GM19035 (cell line): ENCODE measurements at regions not wholly inside any gene's neighbourhood (a gene's known extent, or its start where the extent isn't known, plus 50 kb on each side); places are given as distances from the start of the nearest gene placed in this dataset.

Experiments used
- ATAC-seq: cut with Tn5 transposase; IDR thresholded peaks from one replicate; pipeline ENCODE4 v1.9.1; 2021; ENCODE audit not compliant: unreplicated experiment

- ATAC-seq, result no peak
These were observed 98.1 kb upstream of the FER start for GRCh38 chr5:108649646-108650045.

DNA sequence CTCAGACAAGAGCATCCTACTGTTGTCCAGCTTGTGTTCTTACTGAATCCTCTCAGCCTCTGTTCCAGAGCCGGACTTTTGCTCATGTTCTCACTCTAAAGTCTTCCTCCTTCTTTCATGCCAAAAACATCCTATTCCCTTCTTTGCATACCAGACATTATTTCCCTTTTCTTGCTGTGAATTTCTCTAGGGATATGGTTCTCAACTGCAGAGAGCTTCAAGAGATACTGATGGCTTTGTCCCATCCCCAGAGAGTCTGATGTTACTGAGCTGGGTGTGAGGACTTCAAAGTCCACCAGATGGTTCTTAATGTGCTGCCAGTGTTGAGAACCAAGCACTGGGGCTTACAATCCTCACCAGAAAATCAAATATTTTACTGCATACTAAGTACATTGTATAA, 98.6 kb upstream of the FER start:
- no peak for ATAC-seq

DNA sequence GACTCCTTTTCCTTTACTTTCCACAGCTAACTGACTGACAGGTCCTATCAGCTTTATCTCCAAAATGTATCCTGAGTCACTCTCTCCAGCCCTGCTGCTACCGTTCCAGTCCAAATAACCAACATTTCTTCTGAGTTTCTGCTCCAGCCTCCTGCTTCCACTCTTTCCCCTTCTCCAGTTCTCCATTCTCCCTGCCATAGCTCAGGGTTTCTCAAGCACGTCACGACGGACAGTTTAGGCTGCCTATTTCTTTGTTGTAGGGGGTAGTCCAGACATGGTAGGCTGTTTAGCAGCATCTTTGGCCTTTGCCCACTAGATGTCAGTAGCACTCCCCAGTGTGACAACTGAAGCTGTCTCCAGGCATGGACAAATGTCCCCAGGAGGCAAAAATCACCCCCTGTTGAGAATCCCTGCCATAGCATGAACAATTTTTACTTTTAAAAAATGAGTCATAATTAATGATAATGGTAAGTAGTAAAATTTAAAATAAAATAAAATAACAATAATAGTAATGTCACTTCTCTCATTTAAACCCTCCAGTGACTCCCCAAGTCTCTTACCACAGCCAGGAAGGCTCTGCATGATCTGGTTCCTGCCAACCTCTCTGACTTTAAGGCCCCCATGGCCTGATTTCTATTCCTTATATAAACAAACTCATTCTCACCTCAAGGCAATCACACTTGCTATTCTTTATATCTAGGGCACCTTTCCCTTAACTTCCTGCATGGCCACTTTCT, 105.4 kb upstream of the FER start:
- peak; percentile 99 for ATAC-seq

- ATAC-seq, result no peak
These were observed 106.1 kb upstream of the FER start for GRCh38 chr5:108641596-108641995.

DNA sequence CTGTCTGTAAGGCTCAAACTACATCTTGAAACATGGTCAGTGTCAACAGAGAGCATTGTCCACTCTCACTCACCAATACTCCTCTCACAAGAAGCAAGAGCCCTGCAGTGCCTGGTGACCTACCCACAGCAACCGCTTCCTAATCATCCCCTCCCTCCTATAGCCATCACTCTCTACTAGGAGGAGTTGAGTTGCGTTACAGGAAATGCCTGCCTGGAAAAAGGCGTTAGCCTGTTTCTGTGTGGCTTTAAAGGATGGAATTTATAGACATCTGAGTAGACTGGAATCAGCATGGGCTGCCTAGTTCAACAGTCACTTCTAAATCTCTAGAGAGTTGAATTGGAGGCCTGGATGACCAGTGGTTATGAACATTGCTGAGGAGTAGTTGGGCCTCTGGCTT, 108.3 kb upstream of the FER start:
- ATAC-seq, result no peak

DNA sequence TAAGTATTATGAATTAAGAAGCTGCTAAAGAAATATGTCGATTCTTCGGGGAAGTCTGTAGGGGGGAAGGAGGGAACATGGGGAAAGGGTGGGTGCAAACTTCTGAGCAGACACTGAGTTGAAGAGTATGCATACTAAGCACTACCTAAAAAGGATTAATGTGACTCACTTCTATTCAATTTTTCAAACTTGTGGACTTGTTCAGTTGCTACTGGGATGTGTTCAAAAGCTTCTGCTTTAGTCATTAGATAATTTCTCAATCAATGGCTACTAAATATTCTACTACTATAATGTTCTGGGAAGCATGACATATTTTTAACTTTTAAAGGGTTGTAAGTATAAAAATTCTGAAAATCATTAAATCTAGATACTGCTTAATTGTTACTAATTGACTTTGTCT, 109.7 kb upstream of the FER start:
- ATAC-seq, result no peak

DNA sequence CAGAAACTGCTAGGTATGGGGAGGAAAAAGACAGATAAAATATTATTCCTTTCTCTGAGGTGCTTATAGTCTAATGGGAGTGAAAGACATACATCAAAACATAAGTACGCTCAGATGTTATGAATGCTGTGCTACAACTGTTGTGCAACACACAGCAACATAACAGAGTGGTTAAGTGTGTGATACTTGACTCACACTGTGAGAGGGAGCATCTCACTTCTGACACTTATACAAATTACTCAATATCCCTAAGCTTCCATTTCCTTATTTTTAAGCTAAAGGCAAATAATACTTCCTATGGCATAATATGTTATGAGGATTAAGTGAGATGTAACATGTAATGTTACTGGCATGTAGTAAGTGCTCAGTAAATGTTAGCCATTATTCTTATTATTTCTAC, 110.6 kb upstream of the FER start:
- no peak for ATAC-seq

DNA sequence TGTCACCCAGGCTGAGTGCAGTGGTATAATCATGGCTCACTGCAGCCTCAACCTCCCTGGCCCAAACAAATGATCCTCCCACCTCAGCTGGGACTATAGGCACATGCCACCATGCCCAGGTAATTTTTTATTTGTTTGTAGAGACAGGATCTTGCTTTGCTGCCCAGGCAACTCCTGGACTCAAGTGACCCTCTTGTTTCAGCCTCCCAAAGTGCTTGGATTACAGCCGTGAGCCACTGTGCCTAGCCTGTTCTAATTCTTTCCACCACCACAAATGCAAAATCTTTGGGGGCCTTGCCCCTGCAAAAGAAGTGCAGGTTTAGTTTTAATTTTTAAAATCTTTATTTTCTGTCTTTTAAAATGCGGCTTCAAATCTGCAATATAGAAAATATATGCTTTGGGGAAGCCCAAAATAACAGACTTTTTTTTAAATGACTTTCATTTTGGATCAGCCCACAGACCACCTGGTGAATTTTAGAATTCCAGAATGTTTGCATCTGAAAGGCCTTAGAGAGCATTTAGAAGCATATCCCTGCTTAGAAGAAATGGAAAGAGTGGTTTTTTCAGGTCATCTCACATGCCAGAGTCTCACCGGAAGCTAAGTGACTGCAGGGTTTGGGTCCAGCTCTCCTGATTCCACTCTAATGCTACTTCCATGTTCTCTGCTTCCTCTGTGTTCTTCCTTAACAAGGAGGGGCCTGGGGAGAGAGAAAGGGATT, 111.4 kb upstream of the FER start:
- ATAC-seq, result no peak

DNA sequence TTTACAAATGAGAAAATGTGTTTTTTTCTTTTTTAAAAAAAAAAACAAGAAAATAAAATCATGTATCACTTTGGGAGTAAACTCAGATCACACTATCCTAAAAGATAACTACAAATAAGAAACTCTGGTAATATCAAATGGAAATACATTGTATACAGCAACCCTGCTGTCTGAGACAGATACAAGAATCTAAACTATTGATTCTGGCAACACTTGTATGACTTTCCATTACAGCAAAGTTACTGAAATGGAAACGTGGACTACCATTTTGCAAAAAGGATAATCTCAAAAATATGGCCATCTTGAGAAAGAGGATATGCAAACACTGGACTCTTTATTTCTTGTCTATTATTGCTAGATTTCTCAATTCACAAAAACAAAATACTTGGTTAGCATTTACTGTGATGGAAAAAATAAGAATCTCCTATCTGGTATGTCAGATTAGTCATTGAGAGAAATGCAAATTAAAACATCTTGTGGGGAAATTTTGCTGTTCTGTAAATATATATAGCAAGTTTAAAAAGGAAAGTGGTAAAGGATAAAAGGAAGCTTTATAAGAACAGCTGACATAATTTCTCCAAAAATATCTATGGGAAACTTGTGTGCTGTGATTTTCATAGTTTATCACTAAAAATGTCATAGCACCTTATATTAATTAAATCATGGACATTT, 112.9 kb upstream of the FER start:
- peak; percentile 70 for ATAC-seq

DNA sequence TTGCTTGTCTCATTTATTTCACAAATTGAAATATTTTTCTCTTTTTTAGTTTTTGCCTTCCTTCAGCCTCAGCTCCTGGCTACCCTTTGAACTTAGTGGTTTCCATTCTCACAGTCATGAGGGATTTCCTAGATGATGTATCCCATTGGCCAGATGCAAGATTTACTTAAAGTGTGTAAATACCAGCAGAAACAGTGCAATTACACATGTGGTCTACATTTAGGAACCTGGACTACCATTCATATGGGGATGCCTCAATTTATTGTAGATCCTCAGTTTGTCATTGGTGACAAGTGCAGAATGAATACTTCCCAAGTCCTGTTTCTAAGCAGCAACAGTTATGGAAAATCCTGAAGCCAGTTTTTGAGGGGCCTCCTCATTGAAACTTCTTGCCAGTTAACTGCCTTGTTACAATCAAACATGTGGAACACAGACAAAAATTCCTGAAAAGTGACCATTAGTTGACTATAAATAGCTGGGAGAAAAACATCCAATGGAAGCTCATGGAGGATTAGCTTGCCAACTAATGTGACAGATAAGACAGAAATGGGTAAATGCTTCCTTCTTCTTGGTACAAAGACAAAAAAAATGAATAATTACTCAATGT, 113.6 kb upstream of the FER start:
- no peak for ATAC-seq

GRCh38 chr5:108629779-108630528, 117.7 kb upstream of the FER start:
- ATAC-seq, result no peak

- ATAC-seq, result no peak
These were observed 122.0 kb upstream of the FER start for GRCh38 chr5:108625654-108626053.

GRCh38 chr5:108623826-108624225, 123.9 kb upstream of the FER start:
- ATAC-seq, result no peak

GRCh38 chr5:108620516-108620915, 127.2 kb upstream of the FER start:
- no peak for ATAC-seq

GRCh38 chr5:108619815-108620214, 127.9 kb upstream of the FER start:
- no peak for ATAC-seq

GRCh38 chr5:108617467-108618435, 129.9 kb upstream of the FER start:
- no peak for ATAC-seq

- ATAC-seq, result no peak
These were observed 132.5 kb upstream of the FER start for GRCh38 chr5:108615216-108615615.

- ATAC-seq, result no peak
These were observed 140.3 kb upstream of the FER start for GRCh38 chr5:108607421-108607820.

GRCh38 chr5:108606185-108606584, 141.5 kb upstream of the FER start:
- ATAC-seq, result no peak

DNA sequence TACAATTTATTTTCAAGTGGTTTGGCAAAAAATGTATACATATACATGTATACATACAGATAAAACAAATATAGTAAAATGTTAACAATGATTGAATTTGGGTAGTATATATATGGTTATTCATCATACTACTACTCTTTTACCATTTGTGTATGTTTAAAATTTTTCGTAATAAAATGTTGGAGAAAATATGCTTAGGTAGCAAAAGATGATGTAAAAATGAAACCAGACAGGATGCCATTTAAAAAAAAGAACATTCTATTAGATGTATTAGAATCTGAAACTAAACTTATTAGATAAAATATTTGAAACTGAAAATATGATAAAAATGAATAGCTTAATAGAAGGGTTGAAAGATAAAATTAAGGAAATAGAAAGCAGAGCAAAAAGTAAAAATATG, 144.9 kb upstream of the FER start:
- ATAC-seq, result no peak
